Loucy (cell line): ENCODE measurements at regions not wholly inside any gene's neighbourhood (a gene's known extent, or its start where the extent isn't known, plus 50 kb on each side); places are given as distances from the start of the nearest gene placed in this dataset.

Experiments used
- H2AFZ ChIP-seq: fragments of 200-600 bp; sonication (generic); 2 replicates; pipeline ENCODE4 v1.6.0; 2016; ENCODE audit warnings: antibody characterized with exemption, mild to moderate bottlenecking, low read length, moderate library complexity
- H3F3A ChIP-seq: fragments of 200-600 bp; 2 replicates; pipeline ENCODE4 v1.6.0; 2016; ENCODE audit warnings: antibody characterized with exemption, low read depth, mild to moderate bottlenecking
- H3K27me3 ChIP-seq: fragments of 200-600 bp; sonication (generic); 2 replicates; pipeline ENCODE4 v1.6.1; 2014; ENCODE audit warnings: low read length, mild to moderate bottlenecking; ENCODE audit not compliant: insufficient read depth, poor library complexity, severe bottlenecking
- H3K36me3 ChIP-seq: fragments of 200-600 bp; sonication (generic); 2 replicates; pipeline ENCODE4 v1.6.1; 2016; ENCODE audit warnings: low read length; ENCODE audit not compliant: insufficient read depth
- H3K4me1 ChIP-seq: fragments of 200-600 bp; sonication (generic); 2 replicates; pipeline ENCODE4 v1.5.1; 2014; ENCODE audit warnings: low read length, mild to moderate bottlenecking; ENCODE audit not compliant: insufficient read depth, poor library complexity, severe bottlenecking
- H3K4me2 ChIP-seq: fragments of 200-600 bp; sonication (generic); 2 replicates; pipeline ENCODE4 v1.6.0; 2014; ENCODE audit warnings: antibody characterized with exemption, low read length, low read depth, mild to moderate bottlenecking; ENCODE audit not compliant: poor library complexity, severe bottlenecking
- H3K4me3 ChIP-seq: fragments of 200-600 bp; sonication (generic); 2 replicates; pipeline ENCODE4 v1.5.1; 2014; ENCODE audit warnings: low read length, mild to moderate bottlenecking, mixed read lengths; ENCODE audit not compliant: poor library complexity, severe bottlenecking
- H3K79me2 ChIP-seq: fragments of 200-600 bp; sonication (generic); 2 replicates; pipeline ENCODE4 v1.6.1; 2014; ENCODE audit warnings: low read length; ENCODE audit not compliant: insufficient read depth
- H3K9ac ChIP-seq: fragments of 200-600 bp; sonication (generic); 2 replicates; pipeline ENCODE4 v1.6.0; 2014; ENCODE audit warnings: mild to moderate bottlenecking, low read depth, low read length, moderate library complexity; ENCODE audit not compliant: poor library complexity, severe bottlenecking
- H3K9me2 ChIP-seq: fragments of 200-600 bp; sonication (generic); replicated peaks from 2 replicates; pipeline ENCODE4 v1.6.1; 2016; ENCODE audit warnings: low read depth, low read length, mixed read lengths
- H3K9me3 ChIP-seq: fragments of 200-600 bp; sonication (generic); 2 replicates; pipeline ENCODE4 v1.6.1; 2014; ENCODE audit warnings: mild to moderate bottlenecking, antibody characterized with exemption, low read length, low read depth; ENCODE audit not compliant: insufficient read depth
- H4K20me1 ChIP-seq: fragments of 200-600 bp; sonication (generic); 2 replicates; pipeline ENCODE4 v1.6.0; 2014; ENCODE audit warnings: antibody characterized with exemption, low read length, mild to moderate bottlenecking; ENCODE audit not compliant: insufficient read depth, poor library complexity, severe bottlenecking
- EZH2phosphoT487 ChIP-seq: fragments of 200-600 bp; IDR thresholded peaks from 2 replicates; pipeline ENCODE4 v1.6.1; 2018; ENCODE audit warnings: antibody characterized with exemption, mild to moderate bottlenecking, moderate library complexity, borderline replicate concordance
- TF ChIP-seq, protein P1 (sequence below): fragments of 200-600 bp; sonication (generic); conservative IDR thresholded peaks from 2 replicates; pipeline ENCODE4 v1.5.1; 2014; ENCODE audit warnings: mild to moderate bottlenecking, antibody characterized with exemption, low read length

DNA sequence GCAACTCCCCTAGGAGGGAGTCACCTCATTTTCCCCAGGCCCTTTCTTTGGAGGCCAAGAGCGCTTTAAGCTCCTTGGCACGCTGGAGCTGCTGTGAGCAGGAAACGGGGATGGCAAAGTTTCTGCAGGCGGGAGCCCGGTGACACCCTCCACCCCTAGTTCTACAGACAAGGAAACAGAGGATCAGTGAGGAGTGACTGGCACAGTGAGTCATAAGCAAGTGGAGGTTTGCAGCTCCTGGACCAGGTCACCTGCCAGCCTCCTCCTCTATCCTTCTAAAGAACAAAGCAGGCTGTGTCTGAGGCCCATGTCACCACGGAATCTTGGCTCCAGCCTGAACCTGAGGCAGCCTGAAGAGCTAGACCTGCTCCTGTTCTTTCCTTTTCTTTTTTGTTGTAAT, 141.9 kb downstream of the TMEM132E start:
- no peak overlapping the region for H3K9ac ChIP-seq
- no peak overlapping the region for H3K4me3 ChIP-seq
- no peaks in the 10 kb centered on the region for H4K20me1 ChIP-seq
- H3K4me1 ChIP-seq: no peaks in the 10 kb centered on the region
- no peaks in the 10 kb centered on the region for H3K9me3 ChIP-seq
- H3F3A ChIP-seq: no peaks in the 10 kb centered on the region
- no peaks in the 10 kb centered on the region for H3K9me2 ChIP-seq
- H2AFZ ChIP-seq: no peak overlapping the region
- H3K4me2 ChIP-seq: no peak overlapping the region
- H3K36me3 ChIP-seq: no peaks in the 10 kb centered on the region
- H3K79me2 ChIP-seq: no peaks in the 10 kb centered on the region
- TF ChIP-seq, protein P1, sequence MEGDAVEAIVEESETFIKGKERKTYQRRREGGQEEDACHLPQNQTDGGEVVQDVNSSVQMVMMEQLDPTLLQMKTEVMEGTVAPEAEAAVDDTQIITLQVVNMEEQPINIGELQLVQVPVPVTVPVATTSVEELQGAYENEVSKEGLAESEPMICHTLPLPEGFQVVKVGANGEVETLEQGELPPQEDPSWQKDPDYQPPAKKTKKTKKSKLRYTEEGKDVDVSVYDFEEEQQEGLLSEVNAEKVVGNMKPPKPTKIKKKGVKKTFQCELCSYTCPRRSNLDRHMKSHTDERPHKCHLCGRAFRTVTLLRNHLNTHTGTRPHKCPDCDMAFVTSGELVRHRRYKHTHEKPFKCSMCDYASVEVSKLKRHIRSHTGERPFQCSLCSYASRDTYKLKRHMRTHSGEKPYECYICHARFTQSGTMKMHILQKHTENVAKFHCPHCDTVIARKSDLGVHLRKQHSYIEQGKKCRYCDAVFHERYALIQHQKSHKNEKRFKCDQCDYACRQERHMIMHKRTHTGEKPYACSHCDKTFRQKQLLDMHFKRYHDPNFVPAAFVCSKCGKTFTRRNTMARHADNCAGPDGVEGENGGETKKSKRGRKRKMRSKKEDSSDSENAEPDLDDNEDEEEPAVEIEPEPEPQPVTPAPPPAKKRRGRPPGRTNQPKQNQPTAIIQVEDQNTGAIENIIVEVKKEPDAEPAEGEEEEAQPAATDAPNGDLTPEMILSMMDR: no peak
- no peak for TF ChIP-seq EZH2phosphoT487
- H3K27me3 ChIP-seq: no peaks in the 10 kb centered on the region

DNA sequence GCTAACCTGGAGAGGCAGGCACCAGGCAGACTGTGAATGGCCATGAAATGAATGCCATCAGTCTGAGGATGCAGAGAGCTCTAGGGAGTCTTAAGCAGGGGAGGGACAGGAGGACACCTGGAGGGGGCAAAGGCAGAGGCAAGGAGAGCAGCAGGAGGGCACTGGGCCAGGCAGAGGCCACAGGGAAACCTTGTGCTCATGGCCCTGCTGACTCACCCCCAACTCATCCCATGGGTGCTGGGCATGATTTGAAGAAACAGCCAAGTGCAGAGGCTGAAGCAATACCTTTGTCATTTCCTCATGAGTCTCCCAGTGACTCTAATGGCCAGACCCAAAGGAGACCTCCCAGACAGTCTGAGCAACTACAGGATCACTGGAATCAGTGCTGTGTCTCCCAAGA, 141.4 kb downstream of the TMEM132E start:
- no peaks in the 10 kb centered on the region for H3K36me3 ChIP-seq
- TF ChIP-seq, protein P1: no peak
- no peak for TF ChIP-seq EZH2phosphoT487
- no peaks in the 10 kb centered on the region for H4K20me1 ChIP-seq
- no peaks in the 10 kb centered on the region for H3F3A ChIP-seq
- H3K4me3 ChIP-seq: no peak overlapping the region
- H2AFZ ChIP-seq: no peak overlapping the region
- no peaks in the 10 kb centered on the region for H3K4me1 ChIP-seq
- H3K9me2 ChIP-seq: no peaks in the 10 kb centered on the region
- H3K9me3 ChIP-seq: no peaks in the 10 kb centered on the region
- H3K9ac ChIP-seq: no peak overlapping the region
- H3K27me3 ChIP-seq: no peaks in the 10 kb centered on the region
- H3K4me2 ChIP-seq: no peak overlapping the region
- H3K79me2 ChIP-seq: no peaks in the 10 kb centered on the region

DNA sequence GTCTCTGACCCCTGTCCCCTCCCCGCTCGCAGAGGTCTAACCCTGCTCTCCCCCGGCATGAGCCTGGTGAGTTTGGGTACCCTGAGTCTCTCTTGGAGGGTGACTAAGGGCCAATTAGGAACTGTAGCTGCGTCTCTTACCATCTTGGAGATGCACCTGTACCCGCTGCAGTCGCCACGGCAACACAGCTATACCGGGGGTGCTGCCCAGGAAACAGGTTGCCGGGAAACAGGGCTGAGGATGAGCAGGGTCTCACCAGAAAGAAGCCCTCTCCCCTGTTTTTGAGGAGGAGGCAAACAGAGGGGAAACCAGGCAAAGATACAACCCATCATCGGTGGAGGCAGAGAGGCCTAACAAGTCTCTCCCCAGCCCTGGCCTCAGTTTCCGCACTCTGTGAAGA, 140.2 kb downstream of the TMEM132E start:
- Histone ChIP-seq H3K27me3 (no peaks in the 10 kb centered on the region), H3K4me3 (no peak overlapping the region), H3K79me2 (no peaks in the 10 kb centered on the region), H3K9me2 (no peaks in the 10 kb centered on the region), H3F3A (no peaks in the 10 kb centered on the region), H3K4me1 (no peaks in the 10 kb centered on the region), H2AFZ (no peak overlapping the region), H3K4me2 (no peak overlapping the region), H3K9me3 (no peaks in the 10 kb centered on the region), H3K9ac (no peak overlapping the region), H3K36me3 (no peaks in the 10 kb centered on the region), H4K20me1 (no peaks in the 10 kb centered on the region)
- TF ChIP-seq, protein P1: no peak
- no peak for TF ChIP-seq EZH2phosphoT487
